Gastrocnemius medialis (tissue), 4 donors: ENCODE measurements at regions not wholly inside any gene's neighbourhood (a gene's known extent, or its start where the extent isn't known, plus 50 kb on each side); places are given as distances from the start of the nearest gene placed in this dataset.

Experiments used
- CTCF ChIP-seq, 5 experiments: fragments of 450-650 bp in 3 of 5; fragments of 200-600 bp in 2 of 5; sonication (generic) in 2 of 5; IDR thresholded peaks in 4 of 5; conservative IDR thresholded peaks in 1 of 5; 1 replicate in 4 of 5; 2 replicates in 1 of 5; pipeline ENCODE4 v1.5.1; 2016 to 2019; ENCODE audit warnings: antibody characterized with exemption in 5 of 5, mild to moderate bottlenecking in 3 of 5, moderate library complexity in 3 of 5
- POLR2A ChIP-seq, 2 donors: fragments of 450-650 bp; IDR thresholded peaks; one replicate each; pipeline ENCODE4 v1.6.1; 2017; ENCODE audit warnings: antibody characterized with exemption in 2 of 2, mild to moderate bottlenecking in 2 of 2, moderate library complexity in 2 of 2

GRCh38 chr3:36135863-36136262, 244.4 kb upstream of the STAC start:
- no peak for TF ChIP-seq CTCF (IDR thresholded peaks at IDR 0.05 in 4 of 5, conservative IDR thresholded peaks at IDR 0.05 in 1 of 5)
- TF ChIP-seq POLR2A (IDR thresholded peaks at IDR 0.05) = no peak
